DOHH2 (cell line): ENCODE measurements at regions not wholly inside any gene's neighbourhood (a gene's known extent, or its start where the extent isn't known, plus 50 kb on each side); places are given as distances from the start of the nearest gene placed in this dataset.

Experiments
- CTCF ChIP-seq: fragments of 200-600 bp; sonication (generic); IDR thresholded peaks from one replicate; pipeline ENCODE4 v1.5.1; 2014; ENCODE audit warnings: antibody characterized with exemption, mild to moderate bottlenecking, low read depth, low read length; ENCODE audit not compliant: poor library complexity, severe bottlenecking
- EZH2phosphoT487 ChIP-seq: fragments of 200-600 bp; sonication (generic); IDR thresholded peaks from 2 replicates; pipeline ENCODE4 v1.6.1; 2017; ENCODE audit warnings: borderline replicate concordance, mild to moderate bottlenecking, antibody characterized with exemption, low read length, moderate library complexity, mixed read lengths

GRCh38 chr12:70180130-70180529 lies 63.1 kb upstream of the CNOT2 start:
- TF ChIP-seq CTCF, result no peak
- no peak for TF ChIP-seq EZH2phosphoT487
